Endothelial cell of umbilical vein (primary cell): ENCODE measurements at regions not wholly inside any gene's neighbourhood (a gene's known extent, or its start where the extent isn't known, plus 50 kb on each side); places are given as distances from the start of the nearest gene placed in this dataset.

Source experiments
- BruUV-seq: library from RNA; stranded (reverse); fragments of 400-500 nt; replicated peaks from 2 replicates; lab custom pipeline; 2021; lab: Mats Ljungman, UMichigan
- CTCF ChIA-PET: fragments of 300-600, 350-600 bp; sonication (Branson Sonifier 250); formaldehyde crosslinking; loops from one replicate; lab custom pipeline; 2021; ENCODE audit warnings: antibody characterized with exemption, inconsistent platforms; lab: Charles Lee
- POLR2A ChIA-PET: fragments of 300-600, 350-600 bp; sonication (Branson Sonifier 250); formaldehyde crosslinking; loops from one replicate; lab custom pipeline; 2021; ENCODE audit warnings: antibody characterized with exemption, inconsistent platforms; lab: Charles Lee
- DNase-seq: peaks from one replicate; pipeline ENCODE4 v3.0.0-alpha.2; 2011; ENCODE audit warnings: low read depth, low spot score
- FAIRE-seq: peaks from 2 replicates; lab custom pipeline; 2011; peaks lifted over from hg19 to GRCh38; lab: Jason Lieb, UNC
- H2AFZ ChIP-seq: 2 replicates; pipeline ENCODE4 v1.6.0; 2012; ENCODE audit warnings: low read depth, low read length, control low read depth, inconsistent platforms
- H3K27ac ChIP-seq: 2 replicates; pipeline ENCODE4 v1.5.1; 2011; ENCODE audit warnings: low read depth, mild to moderate bottlenecking, control low read depth, low read length, moderate library complexity; ENCODE audit not compliant: insufficient read depth
- H3K27me3 ChIP-seq, 2 experiments: 2 replicates each; pipeline versions ENCODE4 v1.6.0 to v1.6.1; 2011; ENCODE audit warnings: low read length in 2 of 2, mixed read lengths in 1 of 2; ENCODE audit not compliant: control insufficient read depth in 2 of 2, insufficient read depth in 2 of 2
- H3K36me3 ChIP-seq, 2 experiments: 2 replicates in 1 of 2; 3 replicates in 1 of 2; pipeline ENCODE4 v1.5.1; 2011; ENCODE audit warnings: low read length in 2 of 2, mild to moderate bottlenecking in 1 of 2, moderate library complexity in 1 of 2; ENCODE audit not compliant: control insufficient read depth in 2 of 2, insufficient read depth in 2 of 2; ENCODE audit errors: extremely low read depth in 1 of 2
- H3K4me1 ChIP-seq: 3 replicates; pipeline ENCODE4 v1.5.1; 2011; ENCODE audit warnings: mild to moderate bottlenecking, low read length; ENCODE audit not compliant: control insufficient read depth, insufficient read depth; ENCODE audit errors: extremely low read depth
- H3K4me2 ChIP-seq: 2 replicates; pipeline ENCODE4 v1.6.1; 2011; ENCODE audit warnings: low read length, control low read depth, mixed read lengths; ENCODE audit not compliant: insufficient read depth
- H3K4me3 ChIP-seq, 3 experiments: fragments of 200-600 bp in 1 of 3; sonication (generic), shearing (Covaris generic) in 1 of 3; replicated peaks in 1 of 3; 2 replicates each; pipeline ENCODE4 v1.5.1; 2011 to 2016; ENCODE audit warnings: control low read depth in 3 of 3, low read length in 3 of 3, mild to moderate bottlenecking in 2 of 3, inconsistent platforms in 1 of 3, low read depth in 1 of 3, moderate library complexity in 1 of 3; ENCODE audit not compliant: insufficient read depth in 1 of 3
- H3K79me2 ChIP-seq: 2 replicates; pipeline ENCODE4 v1.6.0; 2012; ENCODE audit warnings: low read length, inconsistent platforms; ENCODE audit not compliant: control insufficient read depth, insufficient read depth
- H3K9ac ChIP-seq: replicated peaks from 2 replicates; pipeline ENCODE3; 2011; ENCODE audit warnings: low read length, control low read depth; ENCODE audit not compliant: insufficient read depth; ENCODE audit errors: extremely low read depth
- H3K9me1 ChIP-seq: replicated peaks from 3 replicates; pipeline ENCODE4 v1.6.0; 2011; ENCODE audit warnings: mild to moderate bottlenecking, low read length; ENCODE audit not compliant: control insufficient read depth, insufficient read depth; ENCODE audit errors: extremely low read depth
- H3K9me3 ChIP-seq: replicated peaks from 2 replicates; pipeline ENCODE4 v1.5.1; 2012; ENCODE audit warnings: low read length, inconsistent platforms; ENCODE audit not compliant: control insufficient read depth, insufficient read depth
- H4K20me1 ChIP-seq: replicated peaks from 2 replicates; pipeline ENCODE3; 2011; ENCODE audit warnings: mild to moderate bottlenecking, low read length; ENCODE audit not compliant: control insufficient read depth, insufficient read depth; ENCODE audit errors: extremely low read depth
- EZH2 ChIP-seq: IDR thresholded peaks from 2 replicates; pipeline ENCODE4 v1.6.1; 2012; ENCODE audit warnings: borderline replicate concordance, low read depth, mild to moderate bottlenecking, moderate library complexity, low read length, inconsistent platforms; ENCODE audit not compliant: severe bottlenecking
- FOS ChIP-seq: IDR thresholded peaks from 2 replicates; pipeline ENCODE4 v1.6.1; 2011; ENCODE audit warnings: mild to moderate bottlenecking, low read length, moderate library complexity, borderline replicate concordance; ENCODE audit not compliant: insufficient read depth
- GATA2 ChIP-seq: IDR thresholded peaks from 2 replicates; pipeline ENCODE4 v1.7.0; 2011; ENCODE audit warnings: low read depth, mild to moderate bottlenecking, moderate library complexity, mixed read lengths, low read length; ENCODE audit not compliant: insufficient read length, insufficient read depth
- JUN ChIP-seq: IDR thresholded peaks from 2 replicates; pipeline ENCODE4 v1.6.1; 2011; ENCODE audit warnings: borderline replicate concordance, low read depth; ENCODE audit not compliant: insufficient read length, insufficient read depth
- MYC ChIP-seq: IDR thresholded peaks from one replicate; pipeline ENCODE4 v1.6.1; 2011; ENCODE audit warnings: mild to moderate bottlenecking, low read depth, low read length
- POLR2A ChIP-seq: IDR thresholded peaks from 2 replicates; pipeline ENCODE4 v1.6.1; 2012; ENCODE audit warnings: low read depth, mild to moderate bottlenecking, control low read depth, low read length
- POLR2AphosphoS5 ChIP-seq: IDR thresholded peaks from 2 replicates; pipeline ENCODE4 v1.6.1; 2012; ENCODE audit warnings: low read depth, mild to moderate bottlenecking, control low read depth, low read length, moderate library complexity; ENCODE audit not compliant: insufficient read depth
- dilution Hi-C: fragments of 300-500 bp; cut with MboI; formaldehyde crosslinking; loops from one replicate; pipeline ENCODE4 v1.15.0; 2019; ENCODE audit warnings: low sequenced_read_pairs; ENCODE audit not compliant: extremely low pct_ligation_motif_present
- intact Hi-C: fragments of 100-400 bp; cut with micrococcal nuclease; formaldehyde crosslinking; loops from one replicate; pipeline ENCODE4 v1.10.0; 2022
- TF ChIP-seq, protein P1 (sequence below), 2 donors: IDR thresholded peaks; 1 replicate in 1 of 2; 2 replicates in 1 of 2; pipeline ENCODE4 v1.5.1; 2011; ENCODE audit warnings: low read length in 2 of 2, mild to moderate bottlenecking in 2 of 2, moderate library complexity in 2 of 2, control low read depth in 1 of 2, inconsistent platforms in 1 of 2, low read depth in 1 of 2; ENCODE audit not compliant: insufficient read depth in 1 of 2; ENCODE audit errors: extremely low read depth in 1 of 2
- TF ChIP-seq, protein P2 (sequence below): IDR thresholded peaks from 2 replicates; pipeline ENCODE4 v1.6.1; 2011; ENCODE audit not compliant: insufficient read depth, insufficient read length

DNA sequence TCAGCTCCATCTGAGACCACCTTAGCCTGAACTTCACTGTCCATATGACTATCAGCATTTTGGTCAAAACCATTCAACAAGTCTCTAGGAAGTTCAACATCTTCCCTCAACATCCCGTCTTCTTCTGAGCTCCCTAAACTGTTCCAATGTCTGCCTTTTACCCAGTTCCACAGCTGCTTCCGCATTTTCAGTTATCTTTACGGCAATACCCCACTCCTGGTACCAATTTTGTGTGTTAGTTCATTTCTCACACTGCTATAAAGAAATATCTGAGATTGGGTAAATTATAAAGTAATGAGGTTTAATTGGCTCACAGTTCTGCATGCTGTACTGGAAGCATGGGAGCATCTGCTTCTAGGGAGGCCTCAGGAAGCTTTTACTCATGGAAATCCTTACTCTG, 771.2 kb downstream of the SLITRK6 start:
- no peak overlapping the region for H3K4me2 ChIP-seq
- dilution Hi-C loops (no loop called here), intact Hi-C loops (no loop called here)
- H2AFZ ChIP-seq, result no peak overlapping the region
- FAIRE-seq, result no peak
- no peaks in the 10 kb centered on the region for H4K20me1 ChIP-seq
- H3K4me1 ChIP-seq, result no peaks in the 10 kb centered on the region
- no TSS peak for BruUV-seq
- ChIA-PET CTCF (no interaction called here), POLR2A (no interaction called here)
- H3K9me3 ChIP-seq, result peaks cover 3% of the 10 kb centered on the region
- TF ChIP-seq MYC (no peak), FOS (no peak), JUN (no peak), POLR2AphosphoS5 (no peak), EZH2 (no peak), GATA2 (no peak), POLR2A (no peak)
- TF ChIP-seq, protein P1, sequence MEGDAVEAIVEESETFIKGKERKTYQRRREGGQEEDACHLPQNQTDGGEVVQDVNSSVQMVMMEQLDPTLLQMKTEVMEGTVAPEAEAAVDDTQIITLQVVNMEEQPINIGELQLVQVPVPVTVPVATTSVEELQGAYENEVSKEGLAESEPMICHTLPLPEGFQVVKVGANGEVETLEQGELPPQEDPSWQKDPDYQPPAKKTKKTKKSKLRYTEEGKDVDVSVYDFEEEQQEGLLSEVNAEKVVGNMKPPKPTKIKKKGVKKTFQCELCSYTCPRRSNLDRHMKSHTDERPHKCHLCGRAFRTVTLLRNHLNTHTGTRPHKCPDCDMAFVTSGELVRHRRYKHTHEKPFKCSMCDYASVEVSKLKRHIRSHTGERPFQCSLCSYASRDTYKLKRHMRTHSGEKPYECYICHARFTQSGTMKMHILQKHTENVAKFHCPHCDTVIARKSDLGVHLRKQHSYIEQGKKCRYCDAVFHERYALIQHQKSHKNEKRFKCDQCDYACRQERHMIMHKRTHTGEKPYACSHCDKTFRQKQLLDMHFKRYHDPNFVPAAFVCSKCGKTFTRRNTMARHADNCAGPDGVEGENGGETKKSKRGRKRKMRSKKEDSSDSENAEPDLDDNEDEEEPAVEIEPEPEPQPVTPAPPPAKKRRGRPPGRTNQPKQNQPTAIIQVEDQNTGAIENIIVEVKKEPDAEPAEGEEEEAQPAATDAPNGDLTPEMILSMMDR (IDR thresholded peaks at IDR 0.05; ENCODE audit: extremely low read depth in 1 of 2, insufficient read depth in 1 of 2, low read depth in 1 of 2, low read length in 2 of 2), result no peak
- TF ChIP-seq, protein P2, sequence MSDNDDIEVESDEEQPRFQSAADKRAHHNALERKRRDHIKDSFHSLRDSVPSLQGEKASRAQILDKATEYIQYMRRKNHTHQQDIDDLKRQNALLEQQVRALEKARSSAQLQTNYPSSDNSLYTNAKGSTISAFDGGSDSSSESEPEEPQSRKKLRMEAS, result no peak
- no peaks in the 10 kb centered on the region for H3K36me3 ChIP-seq
- no peak overlapping the region for H3K4me3 ChIP-seq
- no peaks in the 10 kb centered on the region for H3K9me1 ChIP-seq
- no peak for DNase-seq
- no peaks in the 10 kb centered on the region for H3K27me3 ChIP-seq
- H3K9ac ChIP-seq, result no peak overlapping the region
- H3K79me2 ChIP-seq, result no peaks in the 10 kb centered on the region
- no peak overlapping the region for H3K27ac ChIP-seq
